GM12891 (cell line): ENCODE measurements at regions not wholly inside any gene's neighbourhood (a gene's known extent, or its start where the extent isn't known, plus 50 kb on each side); places are given as distances from the start of the nearest gene placed in this dataset.

Source experiments
- POLR2A ChIP-seq: IDR thresholded peaks from 2 replicates; pipeline ENCODE4 v1.6.1; 2011; ENCODE audit warnings: low read depth, low read length, control low read depth
- POLR2AphosphoS5 ChIP-seq: IDR thresholded peaks from 2 replicates; pipeline ENCODE4 v1.6.1; 2011; ENCODE audit warnings: low read depth, low read length, control low read depth
- SPI1 ChIP-seq: IDR thresholded peaks from 2 replicates; pipeline ENCODE4 v1.6.1; 2011; ENCODE audit warnings: low read depth, low read length, control low read depth

DNA sequence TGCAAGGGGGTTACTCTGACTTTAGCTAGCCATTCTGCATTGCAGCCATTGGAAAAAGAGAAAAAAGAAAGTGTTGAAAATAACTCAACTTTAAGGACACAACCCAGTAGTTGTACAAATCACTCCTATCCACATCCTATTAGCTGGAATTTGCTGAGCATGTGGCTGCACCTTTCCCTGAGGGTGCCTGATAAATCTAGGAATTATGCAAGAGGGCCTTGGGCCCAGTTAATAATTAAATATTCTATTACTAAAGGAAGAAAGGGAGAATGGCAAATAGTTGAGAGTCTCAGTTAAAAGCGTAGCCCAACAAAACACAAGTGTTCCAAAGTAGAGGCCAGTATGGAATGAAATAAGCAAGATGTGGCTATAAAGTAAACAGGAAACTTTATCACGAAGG is 200.9 kb upstream of the CNTNAP2 start:
- TF ChIP-seq POLR2A (no peak), POLR2AphosphoS5 (no peak), SPI1 (no peak)
